Smooth muscle cell (in vitro differentiated cells): ENCODE measurements at regions not wholly inside any gene's neighbourhood (a gene's known extent, or its start where the extent isn't known, plus 50 kb on each side); places are given as distances from the start of the nearest gene placed in this dataset.

Experiments used
- DNase-seq: peaks from one replicate; lab custom pipeline; 2025; ENCODE audit not compliant: unreplicated experiment; lab: John Stamatoyannopoulos, UW
- H2AFZ ChIP-seq: fragments of 200-600 bp; sonication (generic); 2 replicates; pipeline ENCODE4 v1.6.0; 2016; ENCODE audit warnings: antibody characterized with exemption, low read depth, mild to moderate bottlenecking
- H3F3A ChIP-seq: fragments of 200-600 bp; sonication (generic); 2 replicates; pipeline ENCODE4 v1.6.0; 2017; ENCODE audit warnings: antibody characterized with exemption, low read depth
- H3K27ac ChIP-seq: fragments of 200-600 bp; sonication (generic); 2 replicates; pipeline ENCODE4 v1.5.1; 2016; ENCODE audit warnings: low read depth, mild to moderate bottlenecking
- H3K27me3 ChIP-seq: fragments of 200-600 bp; sonication (generic); 2 replicates; pipeline ENCODE4 v1.6.1; 2016; ENCODE audit warnings: low read depth, mild to moderate bottlenecking
- H3K36me3 ChIP-seq: fragments of 200-600 bp; sonication (generic); 2 replicates; pipeline ENCODE4 v1.5.1; 2016; ENCODE audit warnings: low read depth
- H3K4me1 ChIP-seq: fragments of 200-600 bp; sonication (generic); 2 replicates; pipeline ENCODE4 v1.5.1; 2016; ENCODE audit warnings: low read depth
- H3K4me2 ChIP-seq: fragments of 200-600 bp; sonication (generic); 2 replicates; pipeline ENCODE4 v1.6.0; 2016; ENCODE audit warnings: mild to moderate bottlenecking
- H3K4me3 ChIP-seq: fragments of 200-600 bp; sonication (generic); 2 replicates; pipeline ENCODE4 v1.5.1; 2016; ENCODE audit warnings: mild to moderate bottlenecking
- H3K79me2 ChIP-seq: fragments of 200-600 bp; sonication (generic); 2 replicates; pipeline ENCODE4 v1.6.0; 2016; ENCODE audit warnings: low read depth, mild to moderate bottlenecking
- H3K9ac ChIP-seq: fragments of 200-600 bp; sonication (generic); 2 replicates; pipeline ENCODE4 v1.6.0; 2016; ENCODE audit warnings: low read depth
- H3K9me3 ChIP-seq: fragments of 200-600 bp; sonication (generic); replicated peaks from 2 replicates; pipeline ENCODE4 v1.5.1; 2016; ENCODE audit warnings: low read depth
- H4K20me1 ChIP-seq: fragments of 200-600 bp; sonication (generic); 2 replicates; pipeline ENCODE4 v1.6.0; 2016; ENCODE audit warnings: low read depth
- WGBS: methylation state at CpG from one replicate; pipeline ENCODE4 v1.1.7; 2016; ENCODE audit warnings: low lambda C conversion rate; 5-methylcytosine and 5-hydroxymethylcytosine counted together
- TF ChIP-seq, protein P1 (sequence below): fragments of 200-600 bp; sonication (generic); IDR thresholded peaks from 2 replicates; pipeline ENCODE4 v1.5.1; 2017; ENCODE audit warnings: borderline replicate concordance, mild to moderate bottlenecking, antibody characterized with exemption; ENCODE audit not compliant: insufficient read depth, poor library complexity, severe bottlenecking

GRCh38 chr4:126742048-126742447 lies 890.7 kb upstream of the INTU start:
- no peak for DNase-seq
- H4K20me1 ChIP-seq, result no peaks in the 10 kb centered on the region
- TF ChIP-seq, protein P1, sequence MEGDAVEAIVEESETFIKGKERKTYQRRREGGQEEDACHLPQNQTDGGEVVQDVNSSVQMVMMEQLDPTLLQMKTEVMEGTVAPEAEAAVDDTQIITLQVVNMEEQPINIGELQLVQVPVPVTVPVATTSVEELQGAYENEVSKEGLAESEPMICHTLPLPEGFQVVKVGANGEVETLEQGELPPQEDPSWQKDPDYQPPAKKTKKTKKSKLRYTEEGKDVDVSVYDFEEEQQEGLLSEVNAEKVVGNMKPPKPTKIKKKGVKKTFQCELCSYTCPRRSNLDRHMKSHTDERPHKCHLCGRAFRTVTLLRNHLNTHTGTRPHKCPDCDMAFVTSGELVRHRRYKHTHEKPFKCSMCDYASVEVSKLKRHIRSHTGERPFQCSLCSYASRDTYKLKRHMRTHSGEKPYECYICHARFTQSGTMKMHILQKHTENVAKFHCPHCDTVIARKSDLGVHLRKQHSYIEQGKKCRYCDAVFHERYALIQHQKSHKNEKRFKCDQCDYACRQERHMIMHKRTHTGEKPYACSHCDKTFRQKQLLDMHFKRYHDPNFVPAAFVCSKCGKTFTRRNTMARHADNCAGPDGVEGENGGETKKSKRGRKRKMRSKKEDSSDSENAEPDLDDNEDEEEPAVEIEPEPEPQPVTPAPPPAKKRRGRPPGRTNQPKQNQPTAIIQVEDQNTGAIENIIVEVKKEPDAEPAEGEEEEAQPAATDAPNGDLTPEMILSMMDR, result no peak
- no peaks in the 10 kb centered on the region for H3K27me3 ChIP-seq
- no peak overlapping the region for H3K27ac ChIP-seq
- no peak overlapping the region for H3K9ac ChIP-seq
- no peak overlapping the region for H3K4me2 ChIP-seq
- H3K36me3 ChIP-seq, result peaks cover 9% of the 10 kb centered on the region
- 90% methylated on average over 3 of the region's 3 CpGs for WGBS
- no peaks in the 10 kb centered on the region for H3K79me2 ChIP-seq
- H3K9me3 ChIP-seq, result peaks cover 5% of the 10 kb centered on the region
- H3K4me3 ChIP-seq, result no peak overlapping the region
- no peaks in the 10 kb centered on the region for H3K4me1 ChIP-seq
- no peak overlapping the region for H2AFZ ChIP-seq
- no peaks in the 10 kb centered on the region for H3F3A ChIP-seq

DNA sequence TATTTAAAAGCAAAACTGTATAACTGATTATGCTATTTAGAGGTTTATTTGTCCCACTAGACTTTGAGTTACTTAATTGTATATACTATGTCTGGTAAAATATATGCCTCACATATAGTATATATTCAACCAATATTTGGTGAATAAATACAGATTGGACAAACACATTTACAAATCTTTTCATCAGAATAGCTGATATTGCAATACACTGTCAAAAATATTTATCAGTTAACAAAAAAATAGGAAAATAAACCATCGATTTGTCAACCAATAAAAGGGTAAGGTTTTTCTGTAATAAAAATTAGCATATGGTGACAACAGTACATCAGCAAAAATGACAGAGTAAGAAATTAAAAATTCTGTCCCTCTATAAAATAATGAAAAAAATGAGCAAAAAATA lies 889.9 kb upstream of the INTU start:
- Histone ChIP-seq H2AFZ (no peak overlapping the region), H3K27ac (no peak overlapping the region), H3F3A (no peaks in the 10 kb centered on the region), H3K79me2 (no peaks in the 10 kb centered on the region), H3K36me3 (peaks cover 9% of the 10 kb centered on the region), H4K20me1 (no peaks in the 10 kb centered on the region), H3K4me2 (no peak overlapping the region), H3K4me3 (no peak overlapping the region), H3K9ac (no peak overlapping the region), H3K9me3 (peaks cover 5% of the 10 kb centered on the region), H3K4me1 (no peaks in the 10 kb centered on the region), H3K27me3 (no peaks in the 10 kb centered on the region)
- TF ChIP-seq, protein P1, result no peak
- DNase-seq, result no peak
- 86% methylated on average over 1 of the region's 1 CpG for WGBS

DNA sequence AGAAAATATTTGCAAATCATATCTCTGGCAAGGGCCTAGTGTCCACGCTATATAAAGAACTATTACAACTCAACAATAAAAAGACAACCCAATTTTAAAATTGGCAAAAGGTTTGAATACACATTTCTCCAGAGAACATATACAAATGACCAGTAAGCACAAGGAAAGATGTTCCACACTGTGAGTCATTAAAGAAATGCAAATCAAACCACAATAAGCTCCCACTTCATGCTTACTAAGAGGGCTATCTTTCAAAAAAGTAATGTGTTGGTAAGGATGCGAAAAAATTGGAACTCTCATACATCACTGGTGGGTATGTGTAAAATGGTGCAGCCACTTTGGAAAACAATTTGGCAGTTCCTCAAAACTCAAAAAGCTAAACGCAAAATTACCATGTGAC lies 884.0 kb upstream of the INTU start:
- Histone ChIP-seq H3K27me3 (no peaks in the 10 kb centered on the region), H3K9me3 (peaks cover 5% of the 10 kb centered on the region), H3F3A (no peaks in the 10 kb centered on the region), H3K9ac (no peak overlapping the region), H3K4me2 (no peak overlapping the region), H3K27ac (no peak overlapping the region), H3K36me3 (peaks cover 9% of the 10 kb centered on the region), H3K4me1 (no peaks in the 10 kb centered on the region), H3K79me2 (no peaks in the 10 kb centered on the region), H3K4me3 (no peak overlapping the region), H4K20me1 (no peaks in the 10 kb centered on the region), H2AFZ (no peak overlapping the region)
- WGBS, result 77% methylated on average over 3 of the region's 3 CpGs
- TF ChIP-seq, protein P1, result no peak
- no peak for DNase-seq

DNA sequence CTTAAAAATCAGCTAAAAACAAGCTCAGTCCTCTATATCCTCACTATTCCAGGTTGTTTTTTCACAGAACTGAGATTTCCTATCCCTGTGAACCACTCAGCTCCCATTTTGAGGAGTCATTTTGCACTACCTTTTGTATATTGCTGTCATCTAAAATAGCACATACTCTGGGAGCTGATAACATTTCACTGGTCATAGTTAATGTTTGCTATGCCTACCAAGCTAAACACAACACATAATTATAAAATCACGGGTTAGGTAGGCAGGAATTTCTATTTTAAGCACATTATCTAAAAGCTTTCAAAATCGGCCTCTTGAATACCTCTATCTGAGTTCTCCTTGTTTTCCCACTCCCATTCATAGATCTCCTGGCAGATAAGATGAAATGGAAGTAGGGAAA lies 882.0 kb upstream of the INTU start:
- H3K36me3 ChIP-seq, result no peaks in the 10 kb centered on the region
- TF ChIP-seq, protein P1, result no peak
- H4K20me1 ChIP-seq, result no peaks in the 10 kb centered on the region
- H3K4me3 ChIP-seq, result no peak overlapping the region
- DNase-seq, result no peak
- no peaks in the 10 kb centered on the region for H3K4me1 ChIP-seq
- no peaks in the 10 kb centered on the region for H3K79me2 ChIP-seq
- H3F3A ChIP-seq, result no peaks in the 10 kb centered on the region
- 70% methylated on average over 2 of the region's 2 CpGs for WGBS
- no peak overlapping the region for H2AFZ ChIP-seq
- H3K27ac ChIP-seq, result no peak overlapping the region
- no peak overlapping the region for H3K9ac ChIP-seq
- no peaks in the 10 kb centered on the region for H3K9me3 ChIP-seq
- no peak overlapping the region for H3K4me2 ChIP-seq
- no peaks in the 10 kb centered on the region for H3K27me3 ChIP-seq
